ENCODE measurements at regions not wholly inside any gene's neighbourhood (a gene's known extent, or its start where the extent isn't known, plus 50 kb on each side); places are given as distances from the start of the nearest gene placed in this dataset.

GRCh38 chr12:124225730-124226129 is 69.2 kb upstream of the RFLNA start:
- no peak for TF ChIP-seq CTCF (IDR thresholded peaks at IDR 0.05; ENCODE audit: insufficient read depth, low read depth, low read length, missing control alignments)
- no peak for DNase-seq (ENCODE audit: low read depth)
- H3K4me3 ChIP-seq (ENCODE audit: low read length): no peak overlapping the region

GRCh38 chr12:124227951-124228711 is 66.8 kb upstream of the RFLNA start:
- no peak for TF ChIP-seq CTCF (IDR thresholded peaks at IDR 0.05; ENCODE audit: insufficient read depth, low read depth, low read length, missing control alignments)
- no peak for DNase-seq (ENCODE audit: low read depth)
- H3K4me3 ChIP-seq (ENCODE audit: low read length): no peak overlapping the region

- no peak for DNase-seq (ENCODE audit: low read depth)
- no peak for TF ChIP-seq CTCF (IDR thresholded peaks at IDR 0.05; ENCODE audit: insufficient read depth, low read depth, low read length, missing control alignments)
- H3K4me3 ChIP-seq (ENCODE audit: low read length): no peak overlapping the region
Measured at GRCh38 chr12:124229520-124229919, 65.4 kb upstream of the RFLNA start.

- TF ChIP-seq CTCF (IDR thresholded peaks at IDR 0.05; ENCODE audit: insufficient read depth, low read depth, low read length, missing control alignments): no peak
- no peak for DNase-seq (ENCODE audit: low read depth)
- H3K4me3 ChIP-seq (ENCODE audit: low read length): no peak overlapping the region
Measured at GRCh38 chr12:124230117-124230757, 64.7 kb upstream of the RFLNA start.

- H3K4me3 ChIP-seq (ENCODE audit: low read length): no peak overlapping the region
- TF ChIP-seq CTCF (IDR thresholded peaks at IDR 0.05; ENCODE audit: insufficient read depth, low read depth, low read length, missing control alignments): no peak
- DNase-seq (ENCODE audit: low read depth): no peak
Measured at GRCh38 chr12:124230789-124231188, 64.1 kb upstream of the RFLNA start.

GRCh38 chr12:124231980-124232653 is 62.8 kb upstream of the RFLNA start:
- no peak overlapping the region for H3K4me3 ChIP-seq (ENCODE audit: low read length)
- TF ChIP-seq CTCF (IDR thresholded peaks at IDR 0.05; ENCODE audit: insufficient read depth, low read depth, low read length, missing control alignments): no peak
- DNase-seq (ENCODE audit: low read depth): no peak
